Transverse colon (tissue), 4 donors: ENCODE measurements at regions not wholly inside any gene's neighbourhood (a gene's known extent, or its start where the extent isn't known, plus 50 kb on each side); places are given as distances from the start of the nearest gene placed in this dataset.

Source experiments
- DNase-seq: peaks from one replicate; pipeline ENCODE4 v3.0.0-alpha.2; 2019
- H3K27ac ChIP-seq, 4 donors: fragments of 200-600 bp; sonication (generic); 2 replicates each; pipeline ENCODE4 v1.5.1; 2016 to 2018; ENCODE audit warnings: inconsistent platforms in 4 of 4
- H3K27me3 ChIP-seq: fragments of 200-600 bp; sonication (generic); 2 replicates; pipeline ENCODE4 v1.5.1; 2017; ENCODE audit warnings: inconsistent platforms
- H3K36me3 ChIP-seq, 4 donors: fragments of 200-600 bp; sonication (generic); 2 replicates each; pipeline ENCODE4 v1.5.1; 2017 to 2019; ENCODE audit warnings: inconsistent platforms in 4 of 4
- H3K4me1 ChIP-seq, 4 donors: fragments of 200-600 bp; sonication (generic); 2 replicates each; pipeline ENCODE4 v1.5.1; 2017 to 2020; ENCODE audit warnings: inconsistent platforms in 4 of 4
- H3K4me3 ChIP-seq, 4 donors: fragments of 200-600 bp; sonication (generic); 1 replicate in 1 of 4; 2 replicates in 3 of 4; pipeline versions ENCODE4 v1.5.1 to v1.6.1; 2017 to 2019; ENCODE audit warnings: inconsistent platforms in 4 of 4
- H3K9me3 ChIP-seq, 2 donors: fragments of 200-600 bp; sonication (generic); 2 replicates each; pipeline ENCODE4 v1.5.1; 2017 to 2019; ENCODE audit warnings: inconsistent platforms in 2 of 2
- CTCF ChIP-seq, 5 experiments: fragments of 200-600 bp in 3 of 5; fragments of 450-650 bp in 2 of 5; sonication (generic) in 3 of 5; IDR thresholded peaks; 1 replicate in 2 of 5; 2 replicates in 3 of 5; pipeline ENCODE4 v1.5.1; 2016 to 2017; ENCODE audit warnings: antibody characterized with exemption in 5 of 5, inconsistent platforms in 3 of 5, mild to moderate bottlenecking in 2 of 5, moderate library complexity in 1 of 5
- EP300 ChIP-seq: sonication (generic); formaldehyde crosslinking; IDR thresholded peaks from one replicate; pipeline ENCODE4 v1.6.1; 2017; ENCODE audit warnings: antibody characterized with exemption, low read depth
- POLR2A ChIP-seq: fragments of 450-650 bp; IDR thresholded peaks from one replicate; pipeline ENCODE4 v1.6.1; 2016; ENCODE audit warnings: antibody characterized with exemption, mild to moderate bottlenecking, moderate library complexity
- POLR2AphosphoS5 ChIP-seq, 3 donors: sonication (generic); formaldehyde crosslinking; IDR thresholded peaks; one replicate each; pipeline ENCODE4 v1.6.1; 2016; ENCODE audit warnings: antibody characterized with exemption in 3 of 3
- WGBS, 2 donors: methylation state at CpG; one replicate each; pipeline ENCODE4 v1.1.5; 2018; ENCODE audit warnings: low coverage in 1 of 2; 5-methylcytosine and 5-hydroxymethylcytosine counted together
- in situ Hi-C, 4 donors: fragments of 200-750 bp; cut with MboI; loops; one replicate each; pipeline versions ENCODE4 v1.15.0 to v1.15.1; 2017; ENCODE audit warnings: low sequenced_read_pairs in 3 of 4, low pct_ligation_motif_present in 1 of 4, low pct_unique_long_range_greater_than_20kb in 1 of 4
- intact Hi-C: fragments of 100-400 bp; cut with DNase I; formaldehyde crosslinking; loops from one replicate; pipeline ENCODE4 v1.15.1; 2023; ENCODE audit warnings: low total_unique reads

DNA sequence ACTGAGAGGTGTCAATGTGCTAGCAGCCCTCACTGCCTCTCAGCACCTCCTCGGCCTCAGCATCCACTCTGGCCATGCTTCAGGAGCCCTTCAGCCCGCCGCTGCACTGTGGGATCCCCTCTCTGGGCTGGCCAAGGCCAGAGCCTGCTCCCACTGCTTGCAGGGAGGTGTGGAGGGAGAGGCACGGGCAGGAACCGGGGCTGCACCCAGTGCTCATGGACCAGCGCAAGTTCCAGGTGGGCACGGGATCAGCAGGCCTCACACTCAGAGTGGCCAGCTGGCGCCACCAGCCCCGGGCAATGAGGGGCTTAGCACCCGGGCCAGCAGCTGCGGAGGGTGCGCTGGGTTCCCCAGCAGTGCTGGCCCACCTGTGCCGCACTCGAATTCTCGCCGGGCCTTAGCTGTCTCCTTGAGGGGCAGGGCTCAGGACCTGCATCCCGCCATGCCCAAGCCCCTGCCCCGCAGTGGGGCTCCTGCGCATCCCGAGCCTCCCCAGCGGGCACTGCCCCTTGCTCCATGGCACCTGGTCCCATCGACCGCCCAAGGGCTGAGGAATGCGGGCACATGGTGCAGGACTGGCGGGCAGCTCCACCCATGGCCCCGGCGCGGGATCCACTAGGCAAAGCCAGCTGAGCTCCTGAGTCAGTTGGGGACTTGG lies 80.4 kb upstream of the MANEA start:
- no peaks in the 10 kb centered on the region for H3K9me3 ChIP-seq
- no peak overlapping the region for H3K4me3 ChIP-seq
- in situ Hi-C loops, result no loop called here
- intact Hi-C loops, result no loop called here
- no peak for DNase-seq
- TF ChIP-seq EP300 (no peak), POLR2AphosphoS5 (IDR thresholded peaks at IDR 0.05) (no peak), CTCF (IDR thresholded peaks at IDR 0.05) (no peak), POLR2A (no peak)
- H3K36me3 ChIP-seq, result no peaks in the 10 kb centered on the region
- H3K27me3 ChIP-seq, result no peaks in the 10 kb centered on the region
- WGBS, 2 donors, result 94% methylated on average over 19 of the region's 28 CpGs; no CpG with 5 or more reads in 1 of the 2 donors
- no peak overlapping the region for H3K27ac ChIP-seq
- H3K4me1 ChIP-seq, result no peaks in the 10 kb centered on the region

DNA sequence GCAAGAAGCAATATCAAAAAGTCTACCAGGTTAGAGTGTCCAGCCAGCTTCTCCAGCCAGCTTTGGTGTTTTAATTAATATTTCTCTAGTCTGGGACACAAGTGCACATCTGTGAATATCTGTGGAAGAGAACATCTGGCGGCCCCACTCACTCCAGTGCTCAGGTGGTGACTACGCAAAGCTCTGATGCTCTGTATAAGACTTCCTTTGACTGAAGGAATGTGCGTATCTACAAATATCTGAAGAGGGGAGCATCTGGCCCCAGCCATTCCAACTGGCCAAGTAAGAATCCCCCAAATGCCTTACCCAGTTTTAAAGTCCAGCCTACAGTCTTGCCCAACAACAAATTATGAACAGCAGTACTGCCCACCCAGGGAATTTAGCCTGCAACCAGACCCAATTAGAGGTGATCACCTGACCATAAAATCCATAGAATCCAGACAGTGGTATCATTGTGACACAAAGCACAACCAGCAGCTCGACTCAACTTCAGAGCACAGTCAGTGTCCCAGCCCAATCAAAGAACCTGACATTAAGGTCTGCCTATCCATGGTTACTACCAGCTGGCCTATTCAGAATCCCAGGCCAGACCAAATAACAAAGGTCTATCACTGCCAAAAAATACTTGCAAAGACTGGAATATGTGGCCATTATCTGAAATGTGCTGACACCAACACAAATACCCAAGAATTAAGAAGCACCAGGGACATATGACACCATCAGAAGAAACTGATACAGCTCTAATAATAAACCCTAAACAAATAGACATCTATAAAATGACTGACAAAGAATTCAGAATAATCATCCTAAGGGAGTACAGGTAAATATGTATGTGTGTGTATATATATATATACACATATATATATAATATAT lies 76.1 kb upstream of the MANEA start:
- no peaks in the 10 kb centered on the region for H3K27me3 ChIP-seq
- 89 to 100% methylated on average over 1 to 4 of the region's 4 CpGs for WGBS, 2 donors
- no peak overlapping the region for H3K4me3 ChIP-seq
- TF ChIP-seq CTCF (IDR thresholded peaks at IDR 0.05) (no peak), POLR2AphosphoS5 (IDR thresholded peaks at IDR 0.05) (no peak), POLR2A (no peak), EP300 (no peak)
- in situ Hi-C loops, result no loop called here
- intact Hi-C loops, result no loop called here
- H3K4me1 ChIP-seq, result no peaks in the 10 kb centered on the region
- no peak overlapping the region for H3K27ac ChIP-seq
- peaks cover 7 to 12% of the 10 kb centered on the region in 2 donors for H3K9me3 ChIP-seq
- no peaks in the 10 kb centered on the region for H3K36me3 ChIP-seq
- DNase-seq, result no peak

DNA sequence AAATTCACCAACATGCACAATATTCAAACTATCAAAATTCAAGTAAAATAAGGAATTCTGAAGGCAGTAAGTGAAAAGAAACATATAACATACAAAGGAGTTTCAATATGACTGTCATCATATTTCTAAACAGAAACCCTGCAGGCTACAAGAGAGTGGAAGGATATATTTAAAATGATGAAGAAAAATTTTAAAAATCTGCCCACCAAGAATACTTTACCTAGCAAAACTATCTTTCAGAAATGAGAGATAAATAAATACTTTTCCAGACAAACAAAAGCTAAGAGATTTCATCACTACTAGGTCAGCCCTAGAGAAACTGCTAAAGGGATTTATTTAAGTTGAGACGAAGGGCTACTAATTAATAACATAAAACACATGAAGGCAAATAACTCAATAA lies 73.8 kb upstream of the MANEA start:
- DNase-seq, result no peak
- H3K36me3 ChIP-seq, result no peaks in the 10 kb centered on the region
- in situ Hi-C loops (no loop called here), intact Hi-C loops (no loop called here)
- H3K27me3 ChIP-seq, result no peaks in the 10 kb centered on the region
- no peak overlapping the region for H3K4me3 ChIP-seq
- no peak overlapping the region for H3K27ac ChIP-seq
- no peak for TF ChIP-seq EP300
- peaks cover 7 to 12% of the 10 kb centered on the region in 2 donors for H3K9me3 ChIP-seq
- 91 to 100% methylated on average over 1 of the region's 1 CpG for WGBS, 2 donors
- no peaks in the 10 kb centered on the region for H3K4me1 ChIP-seq

GRCh38 chr6:95511404-95511803 lies 65.9 kb upstream of the MANEA start:
- TF ChIP-seq POLR2AphosphoS5 (IDR thresholded peaks at IDR 0.05) (no peak), CTCF (IDR thresholded peaks at IDR 0.05) (no peak), EP300 (no peak), POLR2A (no peak)
- intact Hi-C loops (no loop called here), in situ Hi-C loops (no loop called here)
- DNase-seq, result no peak
- no peaks in the 10 kb centered on the region for H3K4me1 ChIP-seq
- H3K4me3 ChIP-seq, result no peak overlapping the region
- WGBS, 2 donors, result 40 to 48% methylated on average over 4 of the region's 4 CpGs
- H3K9me3 ChIP-seq, result no peaks in the 10 kb centered on the region
- H3K27ac ChIP-seq, result no peak overlapping the region
- no peaks in the 10 kb centered on the region for H3K36me3 ChIP-seq
- no peaks in the 10 kb centered on the region for H3K27me3 ChIP-seq
